RKO (cell line): ENCODE measurements at regions not wholly inside any gene's neighbourhood (a gene's known extent, or its start where the extent isn't known, plus 50 kb on each side); places are given as distances from the start of the nearest gene placed in this dataset.

ENCODE experiments used
- DNase-seq: peaks from one replicate; pipeline ENCODE4 v3.0.0-alpha.2; 2016; ENCODE audit warnings: low spot score

DNA sequence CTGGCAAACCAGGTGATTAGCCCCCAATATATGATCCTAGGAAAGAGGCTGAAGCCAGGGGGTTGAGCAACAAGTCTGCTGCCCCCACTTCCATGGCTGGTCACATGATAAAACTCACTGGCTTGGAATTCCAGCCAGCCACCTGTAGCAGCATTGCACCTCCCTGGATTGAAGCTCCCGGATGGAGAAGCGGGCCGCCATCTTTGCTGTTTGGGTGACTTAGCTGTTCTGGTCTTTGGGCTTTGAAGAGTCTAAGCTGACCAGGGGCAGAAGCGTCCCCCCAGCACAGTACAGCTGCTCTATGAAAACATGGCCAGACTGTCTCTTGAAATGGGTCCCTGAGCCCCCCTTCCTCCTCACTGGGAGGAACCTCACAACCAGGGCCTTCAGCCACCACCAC, 610.2 kb downstream of the ANXA1 start:
- DNase-seq = no peak

DNA sequence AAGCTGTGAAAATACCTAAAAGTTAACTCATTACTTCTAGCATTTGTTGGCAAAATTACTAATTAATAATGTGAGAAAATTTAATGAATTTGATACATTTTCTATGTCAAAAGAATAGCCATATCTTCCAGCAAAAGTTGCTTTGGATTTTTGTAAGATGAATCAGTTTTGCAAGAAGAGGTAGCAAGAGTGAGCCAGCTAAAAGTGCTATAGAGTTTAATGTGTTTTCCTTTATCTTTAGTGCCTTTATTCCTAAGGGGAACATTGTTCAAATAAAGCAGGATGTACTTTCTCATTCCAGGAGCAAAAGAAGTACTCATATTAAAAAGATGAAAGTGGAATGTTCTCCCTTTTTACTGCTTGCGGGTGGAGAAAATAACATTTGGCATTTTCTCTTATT, 622.2 kb downstream of the ANXA1 start:
- no peak for DNase-seq

DNA sequence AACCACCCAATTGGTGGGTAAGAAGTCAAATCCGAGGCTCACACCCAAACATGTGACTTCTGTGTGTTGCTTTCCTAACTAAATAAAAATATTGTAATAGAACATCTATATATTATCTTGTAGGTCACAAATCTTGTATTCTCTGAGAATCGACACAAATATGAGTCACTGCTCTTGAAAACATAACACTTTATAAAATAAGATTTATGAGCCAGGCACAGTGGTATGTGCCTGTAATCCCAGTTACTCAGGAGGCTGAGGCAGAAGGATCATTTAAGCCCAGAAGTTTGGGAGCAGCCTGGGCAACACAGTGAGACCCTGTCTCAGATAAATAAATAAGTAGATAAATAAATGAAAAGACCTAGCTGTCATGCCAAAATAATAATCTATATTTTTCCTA, 624.1 kb downstream of the ANXA1 start:
- DNase-seq = no peak

DNA sequence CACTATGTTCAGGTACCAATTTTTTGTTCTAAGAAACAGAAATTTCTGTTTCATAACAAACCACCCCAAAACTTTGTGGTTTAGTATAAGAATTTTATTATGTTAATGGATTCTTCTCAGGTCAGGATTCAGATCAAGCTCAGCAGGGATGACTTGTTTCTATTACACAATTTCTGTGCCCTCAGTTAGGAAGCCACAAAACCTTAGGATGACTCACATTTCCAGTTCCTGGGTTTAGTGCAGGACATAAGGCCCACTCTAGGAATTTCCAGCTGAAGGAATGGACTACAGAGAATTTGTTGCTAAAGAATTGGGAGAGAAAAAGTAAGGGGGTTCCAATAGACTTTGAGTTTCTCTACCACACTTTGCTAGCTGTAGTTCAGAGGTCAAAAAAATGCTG, 629.3 kb downstream of the ANXA1 start:
- peak; percentile 51 for DNase-seq

DNA sequence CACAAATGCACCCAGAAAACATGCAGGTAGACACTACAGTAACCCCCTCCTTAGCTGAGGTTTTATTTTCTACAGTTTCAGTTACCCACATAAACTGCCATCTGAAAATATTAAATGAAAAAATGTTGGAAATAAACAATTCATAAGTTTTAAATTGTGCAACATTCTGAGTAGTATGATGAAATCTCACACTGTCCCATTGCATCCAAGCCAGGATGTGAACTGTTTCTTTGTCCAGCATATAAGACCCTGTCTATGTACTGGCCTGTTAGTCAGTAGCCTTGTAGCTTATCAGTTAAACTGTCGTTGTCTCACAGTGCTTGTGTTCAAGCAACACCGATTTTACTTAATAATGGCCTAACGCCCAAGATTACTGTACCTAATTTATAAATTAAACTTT, 630.5 kb downstream of the ANXA1 start:
- no peak for DNase-seq

DNA sequence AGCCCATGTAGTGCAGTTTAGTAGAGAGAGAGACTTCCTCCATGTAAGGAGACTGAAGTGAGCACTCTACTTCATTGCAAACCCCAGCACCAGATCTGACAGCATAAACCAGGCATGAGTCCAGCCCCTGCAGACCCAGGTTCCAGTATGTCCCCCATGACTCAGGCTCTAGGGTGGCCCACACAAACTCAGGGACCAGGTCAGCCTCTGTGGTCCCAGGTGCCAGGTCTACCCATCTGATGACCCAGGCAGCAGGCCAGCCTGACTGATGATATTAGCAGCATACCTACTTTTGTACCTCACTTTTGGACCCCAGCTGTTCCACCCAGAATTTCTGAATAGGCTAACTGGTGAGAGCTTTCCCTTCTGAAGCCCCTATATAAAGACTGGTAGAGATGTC, 647.8 kb downstream of the ANXA1 start:
- DNase-seq = no peak

DNA sequence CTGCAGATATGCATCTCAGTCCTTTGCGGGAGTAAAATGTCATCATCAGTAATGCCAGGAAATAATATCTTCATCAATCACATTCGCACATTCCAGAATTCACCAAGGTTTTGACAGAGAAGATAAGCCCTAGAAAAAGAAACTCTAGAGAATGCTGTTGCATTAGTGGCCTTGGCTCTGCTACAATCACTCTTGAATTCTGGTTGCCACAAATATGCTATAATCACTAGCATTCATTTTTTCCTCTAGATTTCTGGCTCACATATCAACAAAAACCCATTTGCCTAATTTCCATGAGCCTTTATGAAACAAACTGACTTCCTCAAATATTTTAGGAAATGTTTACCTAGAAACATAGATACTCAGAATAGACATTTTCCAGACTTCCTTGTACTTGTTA, 653.4 kb downstream of the ANXA1 start:
- no peak for DNase-seq

DNA sequence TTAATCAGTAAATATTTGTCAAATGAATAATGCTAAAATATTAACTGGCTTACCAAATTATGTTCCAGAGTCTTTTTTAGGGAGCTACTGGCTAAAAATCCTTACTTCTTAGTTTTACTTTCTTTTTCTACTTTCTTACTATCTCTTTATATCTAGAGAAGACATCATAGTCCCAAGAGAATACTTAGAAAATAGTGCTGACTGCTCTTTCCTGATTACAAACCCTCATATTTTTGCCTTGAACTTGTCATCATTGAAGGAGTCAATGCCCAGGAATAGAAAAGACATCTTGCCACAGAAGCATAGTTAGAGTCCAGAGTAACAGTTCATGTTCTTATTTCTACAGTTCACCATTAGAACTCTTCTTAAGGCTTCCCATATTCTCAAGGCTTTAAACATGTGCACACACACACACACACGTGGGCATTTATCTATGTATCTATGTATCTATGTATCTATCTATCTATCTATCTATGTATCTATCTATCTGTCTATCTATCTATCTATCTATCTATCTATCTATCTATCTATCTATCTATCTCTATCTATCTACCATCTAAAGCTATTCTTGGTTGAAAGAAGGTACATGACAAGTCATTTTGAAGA, 654.3 kb downstream of the ANXA1 start:
- no peak for DNase-seq

DNA sequence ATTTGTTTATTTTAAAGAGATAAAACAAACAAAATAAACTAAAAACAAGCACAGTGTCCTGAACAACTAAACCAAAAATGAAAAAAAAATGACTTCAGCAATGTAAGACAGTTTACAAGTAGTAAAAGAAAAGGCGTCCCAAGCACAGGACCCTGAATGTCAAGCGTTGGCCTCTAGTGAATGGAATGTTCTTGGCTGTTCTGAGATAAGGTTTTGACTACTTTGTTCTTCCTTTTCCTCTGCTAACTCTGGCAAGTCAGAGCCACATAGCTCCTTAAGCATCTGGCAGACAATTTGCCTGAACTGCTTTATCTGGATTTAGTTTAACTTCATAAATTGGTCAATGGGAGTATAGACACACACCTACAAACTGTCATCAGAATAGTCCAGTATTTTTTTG, 655.2 kb downstream of the ANXA1 start:
- DNase-seq = no peak

DNA sequence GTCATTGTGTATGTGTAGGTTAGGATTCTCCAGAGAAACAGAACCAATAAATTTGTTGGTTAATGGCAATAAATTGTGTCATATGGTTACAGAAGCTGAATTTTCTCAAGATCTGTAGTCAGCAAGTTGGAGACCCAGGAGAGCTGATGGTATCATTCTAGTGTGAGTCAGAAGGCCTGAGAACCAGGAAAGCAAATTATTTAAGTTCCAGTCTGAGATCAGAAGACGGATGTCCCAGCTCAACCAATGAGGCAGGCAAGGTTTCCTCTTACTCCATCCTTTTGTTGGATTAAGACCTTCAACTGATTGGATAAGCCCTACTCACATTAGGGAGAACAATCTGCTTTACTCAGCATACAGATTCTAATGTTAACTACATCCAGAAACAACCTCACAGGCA, 656.3 kb downstream of the ANXA1 start:
- no peak for DNase-seq

DNA sequence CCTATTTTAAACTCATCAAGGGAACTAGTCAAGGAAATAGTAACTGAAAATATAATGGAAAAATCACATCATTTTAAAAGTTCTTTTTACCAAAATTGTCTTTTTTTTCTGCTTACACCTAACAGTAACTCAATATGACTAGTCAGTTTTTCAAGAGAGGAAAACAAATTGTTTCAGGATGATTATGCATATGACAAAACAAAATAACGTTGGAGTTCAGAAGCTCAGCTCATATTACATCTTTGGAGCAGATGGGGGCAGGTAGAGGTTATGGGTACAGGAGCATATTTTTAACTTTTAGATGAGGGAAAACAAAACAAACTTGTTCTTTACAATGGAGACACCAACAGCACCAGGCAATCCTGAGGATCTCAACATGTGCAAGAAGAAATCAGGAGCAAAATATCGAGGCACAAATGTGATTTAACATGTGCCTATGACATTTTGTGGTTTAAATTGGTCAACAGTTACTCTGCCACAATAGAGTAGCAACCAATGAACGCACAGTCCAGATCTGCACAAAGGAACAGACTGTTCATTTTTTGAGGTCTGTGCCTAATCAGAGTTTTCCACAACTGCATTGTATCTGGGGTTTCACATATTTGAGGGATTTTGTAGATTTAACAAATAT, 659.0 kb downstream of the ANXA1 start:
- no peak for DNase-seq

DNA sequence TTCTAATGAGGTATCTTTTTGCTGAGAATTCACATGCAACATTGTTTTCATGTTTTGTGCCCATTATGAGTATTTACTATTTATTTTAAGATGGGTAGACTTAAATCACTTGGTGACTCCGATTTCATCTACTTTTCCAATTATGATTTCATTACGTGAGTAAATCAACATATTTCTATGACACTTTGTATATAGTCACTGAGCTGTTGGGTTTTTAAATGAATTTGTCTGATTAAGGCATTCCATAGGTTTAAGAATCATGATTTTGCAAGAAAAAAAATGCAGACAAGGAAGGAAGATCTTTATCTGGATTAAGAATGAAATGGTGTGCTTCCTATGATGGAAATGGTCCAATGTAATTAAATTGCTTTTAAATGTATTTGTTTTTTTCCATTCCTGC, 661.9 kb downstream of the ANXA1 start:
- no peak for DNase-seq

DNA sequence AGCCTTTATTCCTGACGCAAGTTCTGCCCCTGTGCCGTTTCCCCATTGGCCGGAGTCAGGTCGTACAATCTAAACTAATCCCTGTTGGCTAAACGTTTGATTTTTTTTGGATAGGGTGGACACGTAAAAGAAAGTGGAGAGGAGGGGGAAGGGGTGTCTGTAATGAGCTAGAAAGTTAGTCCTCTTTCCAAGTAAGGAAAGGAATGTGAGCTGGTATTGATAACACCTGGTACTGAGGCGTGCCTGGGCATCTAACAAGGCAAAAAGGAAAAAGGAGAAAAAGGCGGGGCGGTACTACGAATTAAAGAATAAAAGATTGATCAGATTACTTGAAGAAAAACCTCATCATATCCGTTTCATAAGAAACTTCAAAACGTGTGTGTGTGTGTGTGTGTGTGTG, 665.2 kb downstream of the ANXA1 start:
- no peak for DNase-seq

DNA sequence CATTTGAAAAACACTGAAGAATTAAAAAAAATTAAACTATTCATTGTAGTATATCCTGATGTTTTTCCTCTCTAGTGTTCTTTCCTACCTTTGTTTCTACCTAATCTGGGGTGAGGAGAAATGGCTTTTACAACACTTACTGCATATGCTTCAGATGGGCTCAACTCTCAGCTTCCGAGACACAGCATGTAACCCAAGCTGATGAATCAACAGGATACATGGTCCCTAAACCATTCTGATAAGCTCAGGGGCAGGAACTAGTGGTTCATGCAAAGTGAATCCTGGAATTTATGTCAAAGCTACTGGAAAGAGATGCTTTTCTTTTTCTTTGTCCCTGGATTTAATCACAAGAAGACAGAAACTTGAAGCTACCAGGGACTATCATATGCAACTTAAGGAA, 672.5 kb upstream of the RORB start:
- no peak for DNase-seq

DNA sequence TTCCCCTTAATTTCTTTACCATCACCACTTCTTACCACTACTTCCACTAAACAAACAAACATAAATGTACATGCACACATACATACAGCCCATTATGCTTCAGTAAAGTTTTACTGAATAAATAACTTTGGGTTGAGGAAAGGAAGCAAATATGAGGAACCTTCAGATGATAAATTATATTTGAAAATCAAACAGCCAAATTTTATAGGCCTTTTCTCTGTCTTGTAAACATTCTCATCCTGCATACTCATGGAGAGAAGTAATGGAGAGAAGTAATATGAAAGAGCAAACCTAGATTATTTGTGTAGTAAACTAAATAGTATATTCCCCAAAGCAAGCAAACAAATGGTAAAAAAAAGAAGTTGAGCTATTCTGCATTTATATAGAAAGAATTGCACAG, 658.3 kb upstream of the RORB start:
- DNase-seq = no peak

DNA sequence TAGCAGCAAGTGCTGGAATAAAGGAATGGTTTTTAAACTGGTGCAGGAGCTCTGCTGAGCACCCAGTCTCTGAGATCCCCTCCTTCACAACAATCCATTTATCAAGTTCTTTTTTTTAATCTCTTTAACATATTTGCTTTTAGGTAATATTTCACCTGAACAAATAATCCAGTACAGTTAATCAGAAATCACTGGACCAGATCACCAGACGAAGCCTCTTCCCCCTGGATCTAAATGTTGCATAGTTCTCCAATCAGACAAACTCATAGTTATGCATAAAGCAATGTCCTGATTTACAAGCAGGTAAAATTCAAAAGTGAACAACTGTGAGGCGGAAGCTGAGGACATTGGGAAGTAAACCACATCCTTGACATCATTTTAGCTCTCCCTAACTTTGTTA, 657.7 kb upstream of the RORB start:
- DNase-seq = no peak

DNA sequence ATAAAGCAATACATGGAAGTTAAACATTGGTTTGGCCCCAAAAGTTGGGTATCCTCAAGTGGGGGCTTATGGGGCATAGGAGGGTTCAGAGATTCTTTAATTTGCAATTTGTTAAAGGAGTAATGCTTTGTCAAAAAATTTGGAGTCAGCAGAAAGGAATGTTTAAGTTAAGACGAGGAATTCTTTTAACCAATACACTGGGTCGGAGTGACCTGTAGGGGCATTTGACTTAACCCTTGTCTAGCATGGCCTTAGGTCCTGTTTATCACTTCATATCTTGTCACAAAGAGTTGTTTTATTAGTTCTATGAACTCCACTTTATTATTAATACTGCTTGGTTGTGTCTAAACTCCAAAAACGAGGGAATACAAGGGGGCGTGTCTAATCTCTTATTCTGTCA, 656.1 kb upstream of the RORB start:
- DNase-seq = no peak

DNA sequence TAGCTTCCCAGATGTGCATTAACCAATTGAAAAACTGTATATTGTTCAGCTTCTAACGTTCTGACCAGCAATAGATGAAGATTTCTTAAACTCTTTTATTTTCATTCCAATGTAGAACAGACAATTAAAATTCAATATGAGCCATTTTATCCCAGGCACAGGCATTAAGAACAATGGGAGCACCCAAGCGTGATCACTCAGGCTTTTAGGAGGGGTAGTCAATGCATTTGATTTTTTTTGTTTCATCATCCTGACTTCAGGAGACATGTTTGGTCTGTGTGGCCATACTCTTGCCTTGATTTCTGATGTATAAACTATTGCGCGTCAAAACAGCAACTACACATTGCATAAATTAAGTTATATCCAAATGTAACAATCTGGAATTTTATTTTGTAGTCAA, 653.0 kb upstream of the RORB start:
- DNase-seq = no peak

DNA sequence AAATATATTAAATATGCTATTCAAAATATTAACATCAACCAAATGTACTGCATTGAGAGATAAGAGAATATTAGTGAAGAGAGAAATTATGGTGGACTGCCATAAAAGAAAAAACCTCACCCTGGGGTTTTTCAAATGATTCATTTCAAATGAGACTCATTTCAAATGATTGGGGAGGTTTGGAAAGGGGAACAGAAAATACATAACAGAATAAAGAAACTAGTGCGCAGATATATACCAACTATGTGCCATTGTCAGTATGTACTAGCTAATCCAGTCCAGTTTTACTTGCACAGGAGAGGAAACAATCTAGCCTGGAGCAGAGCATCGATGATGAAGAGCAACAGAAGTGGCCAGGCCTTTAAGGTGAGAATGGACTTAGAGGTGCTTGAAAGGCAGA, 651.6 kb upstream of the RORB start:
- DNase-seq = no peak

DNA sequence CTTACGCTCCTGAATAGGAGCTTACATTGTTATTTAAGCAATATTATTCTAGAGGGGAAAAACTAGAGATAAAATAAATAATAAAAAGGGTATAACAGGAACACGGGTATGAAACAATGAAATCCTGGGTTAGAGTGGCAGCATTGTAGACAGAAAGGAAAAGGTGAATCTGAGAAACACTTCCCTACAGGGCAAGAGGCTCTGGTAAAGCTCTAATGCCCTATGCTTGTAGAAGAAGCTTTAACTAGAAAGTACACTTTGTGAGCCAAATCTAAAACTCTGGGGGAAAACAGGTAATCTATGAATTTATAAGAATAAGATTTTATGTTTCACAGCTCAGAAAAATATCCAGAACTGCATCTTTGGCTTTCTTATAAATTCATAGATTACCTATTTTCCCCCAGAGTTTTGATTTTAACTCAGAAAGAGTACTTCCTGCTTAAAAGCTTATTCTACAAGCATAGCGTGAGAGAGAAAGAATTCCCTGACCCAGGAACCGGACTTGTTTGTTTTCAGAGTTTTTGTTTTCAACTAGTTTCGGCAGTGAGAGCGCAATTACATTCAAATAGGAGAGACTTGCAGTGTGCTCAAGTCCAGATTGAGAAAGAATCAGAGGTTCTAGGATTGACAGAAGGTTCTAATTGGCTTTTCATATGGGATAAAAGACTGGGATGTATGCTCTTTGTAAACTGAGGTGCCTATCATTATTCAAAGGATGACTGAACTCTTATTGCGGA, 651.0 kb upstream of the RORB start:
- no peak for DNase-seq

DNA sequence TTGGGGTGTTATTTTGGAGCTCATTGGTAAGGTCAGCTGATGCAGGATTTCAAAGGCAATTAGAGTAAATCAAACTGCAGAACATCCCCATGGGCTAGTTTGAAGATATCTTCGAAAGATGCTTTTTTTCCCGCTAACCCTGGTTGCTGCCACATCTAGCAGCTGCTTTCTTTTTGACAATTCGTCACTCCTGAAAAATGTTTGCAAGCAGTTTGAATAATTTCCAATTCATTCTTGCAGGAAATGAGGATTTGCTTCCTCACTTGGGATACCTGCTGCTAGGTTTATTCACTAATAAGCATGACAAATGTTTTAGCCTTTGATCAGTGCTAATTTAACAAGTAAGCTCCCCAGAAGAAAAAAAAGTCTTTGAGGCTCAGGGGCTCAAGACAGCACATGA, 649.6 kb upstream of the RORB start:
- DNase-seq = no peak

DNA sequence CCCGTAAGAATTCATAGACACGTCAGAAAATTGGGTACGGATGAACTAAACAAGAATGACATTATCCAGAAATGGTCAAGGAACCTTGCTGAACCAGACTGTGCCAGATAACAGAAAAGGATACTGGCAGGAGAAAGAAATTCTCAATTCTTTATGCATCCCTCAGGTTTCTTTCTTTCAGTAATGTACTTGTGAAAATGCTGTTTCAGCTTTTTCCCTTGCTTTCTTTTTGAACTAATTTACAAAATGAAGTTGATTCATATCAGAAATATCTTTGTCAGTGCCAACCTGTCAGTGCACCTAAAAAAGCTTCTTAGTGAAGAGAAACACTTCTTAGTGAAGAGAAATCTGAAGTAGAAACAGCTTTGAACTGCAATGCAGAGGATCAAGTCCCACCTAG, 643.6 kb upstream of the RORB start:
- no peak for DNase-seq

DNA sequence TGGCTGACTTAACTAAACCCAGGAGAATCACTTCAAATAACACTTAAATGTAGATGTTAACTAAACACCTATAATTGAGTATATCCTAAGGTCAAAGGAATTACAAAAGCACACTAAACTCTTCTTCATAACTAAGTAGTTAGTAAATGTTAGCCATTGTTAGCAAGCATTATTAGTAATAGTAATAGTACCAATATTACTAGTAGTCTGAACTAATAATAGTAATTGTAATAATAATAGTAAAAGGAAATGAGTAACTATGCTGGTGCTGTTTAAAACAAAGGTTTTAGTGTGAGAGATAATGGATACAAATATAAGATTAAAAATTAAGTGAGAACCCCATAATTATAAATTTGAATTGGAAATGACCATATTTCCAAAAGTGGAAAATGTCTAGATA, 641.9 kb upstream of the RORB start:
- no peak for DNase-seq

DNA sequence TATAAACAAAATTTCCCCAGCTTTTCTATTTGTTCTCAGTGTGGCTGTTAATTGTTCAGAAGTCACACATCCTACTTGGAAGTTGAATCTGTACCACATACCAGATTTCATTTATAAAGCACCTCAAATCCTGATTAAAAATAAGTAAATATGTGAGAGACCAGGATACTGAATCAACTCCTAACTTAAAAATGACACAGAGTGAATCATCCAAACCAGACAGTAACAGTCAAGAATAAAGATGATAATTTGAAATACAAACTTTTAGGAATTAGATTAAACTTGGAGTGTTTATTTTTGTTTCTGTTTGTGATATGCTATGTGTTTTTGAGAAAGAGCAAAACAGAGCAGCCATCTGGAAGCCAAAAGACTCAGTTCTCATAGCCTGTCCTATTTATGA, 633.2 kb upstream of the RORB start:
- no peak for DNase-seq
